T47D (cell line): ENCODE measurements at regions not wholly inside any gene's neighbourhood (a gene's known extent, or its start where the extent isn't known, plus 50 kb on each side); places are given as distances from the start of the nearest gene placed in this dataset.

Source experiments
- DNase-seq, 2 experiments: peaks; one replicate each; pipeline versions ENCODE4 v3.0.0 to v3.0.0-alpha.2; 2011 to 2012; ENCODE audit warnings: low read depth in 1 of 2, low spot score in 1 of 2
- JUND ChIP-seq: IDR thresholded peaks from 2 replicates; pipeline ENCODE4 v1.6.1; 2012; ENCODE audit warnings: low read depth
- in situ Hi-C: cut with HindIII; loops from 2 replicates; pipeline ENCODE4 v1.10.0; 2016; ENCODE audit warnings: low sequenced_read_pairs, low pct_unique_long_range_greater_than_20kb

DNA sequence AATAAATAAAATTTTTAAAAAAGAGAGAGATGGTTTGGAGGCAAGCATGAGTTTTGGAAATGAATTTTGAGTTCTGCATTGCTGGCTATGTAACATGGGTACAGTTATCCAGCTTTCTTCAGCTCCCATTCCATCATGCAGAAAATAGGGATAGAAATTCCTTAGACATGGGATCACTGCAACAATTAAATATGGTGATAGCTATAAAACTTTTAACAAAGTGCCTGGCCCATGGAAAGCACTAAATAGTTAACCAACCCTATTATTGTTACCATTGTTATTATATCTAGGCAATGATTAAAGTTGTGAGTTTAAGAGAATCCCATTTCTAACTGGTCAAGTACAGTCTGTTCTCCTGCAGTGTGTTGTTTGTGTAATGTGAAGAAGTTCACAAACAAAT is 115.4 kb upstream of the GAS1 start:
- in situ Hi-C loops, result no loop called here
- TF ChIP-seq JUND, result no peak
- no peak for DNase-seq

DNA sequence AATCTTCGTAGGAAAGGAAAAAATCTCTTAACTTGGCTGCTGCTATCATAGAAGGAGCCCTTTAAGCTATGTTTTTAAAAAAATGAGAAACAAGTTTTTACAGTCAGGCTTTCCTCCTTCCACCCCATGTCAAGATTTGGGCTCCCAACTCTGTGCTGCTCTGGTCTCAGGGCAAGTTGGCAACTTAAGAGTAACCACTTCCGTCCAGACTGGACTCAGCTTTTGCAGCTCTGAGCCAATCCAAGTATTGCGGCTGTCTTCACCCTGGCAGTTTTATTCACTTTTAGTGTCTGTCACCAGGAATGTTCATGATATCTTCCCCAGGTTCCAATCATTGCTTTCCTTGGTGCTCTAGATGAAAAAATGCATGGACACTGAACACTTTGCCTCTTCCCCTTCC is 115.9 kb upstream of the GAS1 start:
- in situ Hi-C loops, result no loop called here
- TF ChIP-seq JUND, result no peak
- no peak for DNase-seq

DNA sequence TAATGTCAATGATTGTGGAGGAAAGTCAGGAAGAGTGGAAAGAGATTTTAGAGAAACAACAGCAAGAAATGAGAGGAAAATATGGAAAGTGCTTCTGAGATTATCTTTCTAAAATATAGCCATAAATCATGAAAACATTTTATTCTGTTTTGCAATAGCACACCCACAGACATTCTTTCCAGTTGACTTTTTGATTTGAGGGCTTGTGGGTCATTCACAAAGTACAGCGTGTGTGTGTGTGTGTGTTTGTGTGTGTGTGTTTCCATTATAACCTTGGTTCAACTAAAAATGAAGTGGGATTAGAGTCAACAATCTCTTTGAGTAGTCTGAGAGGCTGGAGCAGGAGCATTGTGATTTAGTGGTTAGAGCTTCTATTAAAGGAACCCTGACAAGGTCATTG is 116.6 kb upstream of the GAS1 start:
- DNase-seq, result no peak
- TF ChIP-seq JUND, result no peak
- in situ Hi-C loops, result no loop called here

GRCh38 chr9:87064311-87064710 is 117.0 kb upstream of the GAS1 start:
- in situ Hi-C loops, result no loop called here

GRCh38 chr9:87065981-87066380 is 118.7 kb upstream of the GAS1 start:
- in situ Hi-C loops, result no loop called here
- TF ChIP-seq JUND, result no peak
- DNase-seq, result no peak

More at GRCh38 chr9:87064311-87064710, 117.0 kb upstream of the GAS1 start:
- DNase-seq, result no peak
- TF ChIP-seq JUND, result no peak

GRCh38 chr9:87067426-87067825 is 120.1 kb upstream of the GAS1 start:
- in situ Hi-C loops, result no loop called here

GRCh38 chr9:87068177-87068840 is 121.0 kb upstream of the GAS1 start:
- no peak for TF ChIP-seq JUND

More at GRCh38 chr9:87067426-87067825, 120.1 kb upstream of the GAS1 start:
- no peak for DNase-seq
- no peak for TF ChIP-seq JUND

DNA sequence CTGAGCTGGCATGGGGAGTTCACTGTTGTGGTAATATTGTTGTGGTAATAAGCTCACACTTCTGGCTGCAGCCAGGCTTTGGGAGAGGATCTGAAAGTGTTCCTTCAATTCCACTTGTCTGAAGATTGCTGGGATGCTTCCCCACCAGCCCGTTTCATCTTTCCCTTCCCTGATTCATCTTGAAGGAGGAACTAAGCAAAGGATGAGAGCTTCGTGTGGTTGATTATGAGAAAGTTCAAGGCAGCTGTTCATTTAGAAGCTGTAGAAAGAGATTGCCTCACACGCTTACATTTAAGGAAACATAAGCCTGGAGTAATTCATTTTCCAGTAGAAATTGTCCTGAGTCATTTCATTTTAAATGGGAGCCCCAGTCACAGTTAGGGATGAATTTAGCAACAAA is 122.4 kb upstream of the GAS1 start:
- TF ChIP-seq JUND, result no peak
- DNase-seq, result no peak
- in situ Hi-C loops, result no loop called here

More at GRCh38 chr9:87068177-87068840, 121.0 kb upstream of the GAS1 start:
- in situ Hi-C loops, result no loop called here
- DNase-seq, result no peak

DNA sequence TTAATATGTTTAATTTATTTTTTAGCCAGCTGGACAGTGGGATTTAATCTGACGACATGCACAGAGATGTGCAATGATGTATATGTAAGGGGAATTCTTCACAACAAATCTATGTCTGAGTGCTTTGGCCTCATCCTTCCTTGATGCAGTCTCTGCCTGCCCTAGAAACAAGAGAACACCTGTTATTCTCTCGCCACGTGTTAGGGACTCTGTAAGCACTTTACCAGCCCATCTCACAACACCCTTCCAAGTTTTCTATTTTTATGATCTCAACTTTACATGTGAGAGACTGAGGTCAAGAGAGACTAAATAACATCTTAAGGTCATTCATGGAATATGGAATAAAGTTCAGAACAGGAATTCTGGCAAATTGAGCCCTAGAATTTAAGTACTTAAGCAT is 123.0 kb upstream of the GAS1 start:
- TF ChIP-seq JUND, result no peak
- DNase-seq, result no peak
- in situ Hi-C loops, result no loop called here

DNA sequence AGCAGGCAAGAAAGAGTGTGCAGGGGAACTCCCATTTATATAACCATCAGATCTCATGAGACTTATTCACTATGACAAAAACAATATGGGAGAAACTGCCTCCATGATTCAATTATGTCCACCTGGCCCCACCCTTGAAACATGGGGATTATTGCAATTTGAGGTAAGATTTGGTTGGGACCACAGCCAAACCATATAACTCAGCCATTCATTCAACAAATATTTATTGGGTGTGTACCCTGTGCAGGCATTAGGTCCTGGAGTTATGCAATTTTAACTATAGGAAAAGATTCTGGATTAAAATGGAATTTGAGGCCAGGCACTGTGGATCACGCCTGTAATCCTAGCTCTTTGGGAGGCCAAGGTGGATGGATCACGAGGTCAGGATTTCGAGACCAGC is 124.2 kb upstream of the GAS1 start:
- no peak for TF ChIP-seq JUND
- in situ Hi-C loops, result no loop called here
- DNase-seq, result no peak

- TF ChIP-seq JUND, result no peak
- in situ Hi-C loops, result no loop called here
- no peak for DNase-seq
Observed at GRCh38 chr9:87073692-87074091, 126.4 kb upstream of the GAS1 start.

- in situ Hi-C loops, result no loop called here
- DNase-seq, result no peak
- no peak for TF ChIP-seq JUND
Observed at GRCh38 chr9:87075537-87075936, 128.2 kb upstream of the GAS1 start.

- in situ Hi-C loops, result no loop called here
- no peak for TF ChIP-seq JUND
- DNase-seq, result no peak
Observed at GRCh38 chr9:87076825-87077224, 129.5 kb upstream of the GAS1 start.

DNA sequence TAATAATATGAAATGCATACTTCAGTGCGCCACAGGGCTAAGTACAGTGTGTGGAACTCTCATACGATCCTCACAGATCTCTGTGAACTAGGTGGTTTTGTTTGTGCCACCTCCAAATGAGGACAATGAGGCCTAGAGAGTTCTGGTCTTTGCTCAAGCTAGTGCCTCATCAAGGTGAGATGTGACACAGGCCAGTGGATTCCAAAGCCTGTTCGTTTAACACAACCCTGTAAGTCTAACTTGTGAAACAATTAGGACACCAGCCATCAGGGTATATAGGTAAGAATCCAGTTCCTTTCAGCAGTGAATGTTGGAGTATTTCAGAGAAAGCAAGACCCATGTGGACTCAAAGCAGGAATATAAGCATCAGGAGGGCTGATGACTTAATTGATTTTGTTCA is 130.7 kb upstream of the GAS1 start:
- no peak for DNase-seq
- in situ Hi-C loops, result no loop called here
- TF ChIP-seq JUND, result no peak
